ENCODE measurements at regions not wholly inside any gene's neighbourhood (a gene's known extent, or its start where the extent isn't known, plus 50 kb on each side); places are given as distances from the start of the nearest gene placed in this dataset.

GRCh38 chr7:101743995-101744360 lies 73.4 kb upstream of the CUX1 start:
- no peaks in the 10 kb centered on the region for H3K36me3 ChIP-seq (ENCODE audit: control insufficient read depth in 2 of 2, extremely low read depth in 1 of 2, insufficient read depth in 2 of 2, low read length in 2 of 2)
- no peaks in the 10 kb centered on the region for H3K9me3 ChIP-seq (replicated peaks; ENCODE audit: control insufficient read depth, insufficient read depth, low read length)
- FAIRE-seq (no peak), DNase-seq (ENCODE audit: low read depth, low spot score) (no peak)
- H3K9ac ChIP-seq (replicated peaks; ENCODE audit: extremely low read depth, insufficient read depth, low read length) = no peak overlapping the region
- dilution Hi-C loops (cut with MboI; ENCODE audit: extremely low pct_ligation_motif_present, low sequenced_read_pairs) = no loop called here
- peaks cover 2 to 5% of the 10 kb centered on the region in 2 experiments for H3K27me3 ChIP-seq (ENCODE audit: control insufficient read depth in 2 of 2, insufficient read depth in 2 of 2, low read length in 2 of 2)
- H2AFZ ChIP-seq (ENCODE audit: low read depth, low read length) = peak overlapping the region; percentile 42
- intact Hi-C loops (cut with micrococcal nuclease) = loop anchor here (1.0 to 5.0 kb wide), 3 partner anchors 52 to 493 kb away; no protein-coding TSS in a partner anchor
- POLR2A ChIA-PET = no interaction called here
- H3K79me2 ChIP-seq (ENCODE audit: control insufficient read depth, insufficient read depth, low read length) = no peaks in the 10 kb centered on the region
- no peak overlapping the region for H3K4me2 ChIP-seq (ENCODE audit: insufficient read depth, low read length)
- no peaks in the 10 kb centered on the region for H3K9me1 ChIP-seq (replicated peaks; ENCODE audit: control insufficient read depth, extremely low read depth, insufficient read depth, low read length)
- no peak overlapping the region for H3K4me3 ChIP-seq (replicated peaks in 1 of 3; ENCODE audit: insufficient read depth in 1 of 3, low read depth in 1 of 3, low read length in 3 of 3)
- no peaks in the 10 kb centered on the region for H3K4me1 ChIP-seq (ENCODE audit: control insufficient read depth, extremely low read depth, insufficient read depth, low read length)
- no TSS peak for BruUV-seq (replicated peaks)
- H4K20me1 ChIP-seq (replicated peaks; ENCODE audit: control insufficient read depth, extremely low read depth, insufficient read depth, low read length) = no peaks in the 10 kb centered on the region
- no peak overlapping the region for H3K27ac ChIP-seq (ENCODE audit: insufficient read depth, low read depth, low read length)
- CTCF ChIA-PET = interaction anchor here (0.6 to 3.0 kb wide), 18 partner anchors 8 to 529 kb away, joined by 3 to 25 read pairs (median 6); no protein-coding TSS in a partner anchor
- TF ChIP-seq POLR2AphosphoS5 (IDR thresholded peaks at IDR 0.05; ENCODE audit: insufficient read depth, low read depth, low read length) = no peak
- no peak for TF ChIP-seq MAX (IDR thresholded peaks at IDR 0.05; ENCODE audit: insufficient read depth, insufficient read length)
- no peak for TF ChIP-seq GATA2 (IDR thresholded peaks at IDR 0.05; ENCODE audit: insufficient read depth, insufficient read length, low read depth, low read length)
- no peak for TF ChIP-seq MYC (IDR thresholded peaks at IDR 0.05; ENCODE audit: low read depth, low read length)
- no peak for TF ChIP-seq CTCF (IDR thresholded peaks at IDR 0.05; ENCODE audit: extremely low read depth in 1 of 2, insufficient read depth in 1 of 2, low read depth in 1 of 2, low read length in 2 of 2)
- TF ChIP-seq JUN (IDR thresholded peaks at IDR 0.05; ENCODE audit: borderline replicate concordance, insufficient read depth, insufficient read length, low read depth) = no peak
- TF ChIP-seq EZH2 (IDR thresholded peaks at IDR 0.05; ENCODE audit: borderline replicate concordance, low read depth, low read length, severe bottlenecking) = no peak
- no peak for TF ChIP-seq POLR2A (IDR thresholded peaks at IDR 0.05; ENCODE audit: low read depth, low read length)
